ENCODE measurements at regions not wholly inside any gene's neighbourhood (a gene's known extent, or its start where the extent isn't known, plus 50 kb on each side); places are given as distances from the start of the nearest gene placed in this dataset.

DNA sequence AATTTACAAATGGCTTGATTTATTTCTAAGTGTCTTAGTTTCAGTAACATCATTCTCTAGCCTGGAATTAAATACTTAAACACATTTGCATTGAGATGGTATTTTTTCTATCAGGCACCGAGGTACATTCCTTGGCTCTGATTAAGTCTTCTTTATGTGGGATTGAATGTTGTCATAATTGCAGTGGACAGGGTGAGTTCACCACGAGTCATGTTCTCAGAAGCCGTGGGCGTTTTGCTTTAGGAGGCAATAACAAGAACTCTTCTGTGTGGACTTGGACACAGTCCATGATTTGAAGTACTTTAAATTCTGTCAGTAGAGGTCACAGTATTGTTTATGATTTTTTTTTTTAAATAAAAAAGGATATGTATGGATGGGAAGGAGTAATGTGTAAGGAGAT is 57.1 kb upstream of the EFHC2 start:
- DNase-seq (peak in 1 of 2 donors; percentile 37), ATAC-seq (peak; percentile 45)
- Mint-ChIP-seq H3K4me1 (no peaks in the 10 kb centered on the region), H3K27me3 (no peaks in the 10 kb centered on the region), H3K4me3 (no peak overlapping the region), H3K9me3 (peaks cover 0 to 5% of the 10 kb centered on the region in 2 donors), H3K27ac (no peak overlapping the region)

DNA sequence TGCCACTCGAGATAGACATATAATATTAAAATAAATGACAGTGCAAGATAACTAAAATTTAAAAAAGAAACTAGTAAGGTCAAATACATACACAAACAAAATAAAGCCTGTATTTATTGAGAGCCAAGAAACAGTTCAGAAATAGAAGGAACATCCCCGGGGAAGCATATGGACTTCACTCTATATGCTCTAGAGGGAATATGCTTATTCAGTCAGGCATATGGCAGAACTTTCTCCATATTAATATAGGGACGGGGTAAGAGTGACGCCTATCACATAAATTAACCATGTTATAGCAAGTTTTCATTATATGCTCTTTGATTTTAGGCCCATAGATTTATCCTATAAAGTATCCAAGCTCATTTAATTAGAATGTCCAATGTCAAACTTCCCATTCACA is 56.7 kb upstream of the EFHC2 start:
- ATAC-seq = no peak
- no peak for DNase-seq
- no peaks in the 10 kb centered on the region for H3K27me3 Mint-ChIP-seq
- no peak overlapping the region for H3K27ac Mint-ChIP-seq
- peaks cover 0 to 5% of the 10 kb centered on the region in 2 donors for H3K9me3 Mint-ChIP-seq
- no peaks in the 10 kb centered on the region for H3K4me1 Mint-ChIP-seq
- no peak overlapping the region for H3K4me3 Mint-ChIP-seq

All from stimulated activated naive CD8-positive, alpha-beta T cell treated with anti-CD3 and anti-CD28 coated beads, Interleukin-15, amount 100 ng/mL, for 72 hours (primary cell).